HepG2 (cell line): ENCODE measurements at regions not wholly inside any gene's neighbourhood (a gene's known extent, or its start where the extent isn't known, plus 50 kb on each side); places are given as distances from the start of the nearest gene placed in this dataset.

Experiments used
- ATAC-seq: fragments of 200-7000 bp; cut with Tn5 transposase; 3 replicates; pipeline ENCODE4 v1.9.1; 2020; ENCODE audit warnings: mild to moderate bottlenecking, moderate library complexity
- BruUV-seq: library from RNA; stranded (reverse); fragments of 400-500 nt; replicated peaks from 2 replicates; lab custom pipeline; 2021; lab: Mats Ljungman, UMichigan
- CTCF ChIA-PET: fragments of 300-600 bp; formaldehyde crosslinking; extraction: SDS; loops from one replicate; lab custom pipeline; 2021; ENCODE audit warnings: low total read pairs, inconsistent platforms, low intra/inter-chr PET ratio; lab: Yijun Ruan, JAX
- POLR2A ChIA-PET: fragments of 350-600 bp; sonication (Branson Sonifier 250); formaldehyde crosslinking; loops from one replicate; lab custom pipeline; 2020; ENCODE audit warnings: antibody characterized with exemption, inconsistent platforms; lab: Yijun Ruan, JAX
- DNase-seq: peaks from one replicate; pipeline ENCODE4 v3.0.0-alpha.2; 2015; ENCODE audit warnings: low spot score
- FAIRE-seq: peaks from 3 replicates; lab custom pipeline; 2011; peaks lifted over from hg19 to GRCh38; lab: Jason Lieb, UNC
- H2AFZ ChIP-seq: one replicate; pipeline ENCODE4 v1.6.1; 2011; ENCODE audit warnings: low read length, inconsistent platforms
- H3K27ac ChIP-seq: fragments of 300-600 bp; 3 replicates; pipeline ENCODE4 v1.8.0; 2011; ENCODE audit warnings: mixed run types, mild to moderate bottlenecking, mixed read lengths, low read length, inconsistent platforms; ENCODE audit not compliant: insufficient read depth; ENCODE audit errors: extremely low read length
- H3K27me3 ChIP-seq, 2 experiments: fragments of 200-600 bp in 1 of 2; 2 replicates in 1 of 2; 3 replicates in 1 of 2; pipeline versions ENCODE4 v1.6.0 to v1.8.0; 2011; ENCODE audit warnings: low read length in 2 of 2, mild to moderate bottlenecking in 2 of 2, moderate library complexity in 2 of 2, inconsistent platforms in 1 of 2; ENCODE audit not compliant: insufficient read depth in 2 of 2, control insufficient read depth in 1 of 2
- H3K36me3 ChIP-seq, 2 experiments: fragments of 200-600 bp in 1 of 2; replicated peaks in 1 of 2; 2 replicates in 1 of 2; 3 replicates in 1 of 2; pipeline versions ENCODE4 v1.5.1 to v1.8.0; 2011; ENCODE audit warnings: low read length in 2 of 2, inconsistent platforms in 1 of 2; ENCODE audit not compliant: insufficient read depth in 2 of 2, control insufficient read depth in 1 of 2
- H3K4me1 ChIP-seq: 2 replicates; pipeline ENCODE4 v1.5.1; 2012; ENCODE audit warnings: low read length, inconsistent platforms; ENCODE audit not compliant: insufficient read depth
- H3K4me2 ChIP-seq: 2 replicates; pipeline ENCODE4 v1.6.0; 2011; ENCODE audit warnings: low read depth, low read length, inconsistent platforms
- H3K4me3 ChIP-seq, 3 experiments: fragments of 200-600 bp in 1 of 3; sonication (generic), shearing (Covaris generic) in 1 of 3; replicated peaks in 1 of 3; 2 replicates each; pipeline ENCODE4 v1.5.1; 2011 to 2016; ENCODE audit warnings: low read length in 3 of 3, inconsistent platforms in 2 of 3, low read depth in 2 of 3, mild to moderate bottlenecking in 2 of 3, control low read depth in 1 of 3, mixed read lengths in 1 of 3; ENCODE audit not compliant: insufficient read depth in 1 of 3
- H3K79me2 ChIP-seq: one replicate; pipeline ENCODE4 v1.6.1; 2011; ENCODE audit warnings: low read length, inconsistent platforms; ENCODE audit not compliant: insufficient read depth
- H3K9ac ChIP-seq: 2 replicates; pipeline ENCODE4 v1.6.0; 2011; ENCODE audit warnings: mild to moderate bottlenecking, low read depth, low read length, inconsistent platforms; ENCODE audit not compliant: insufficient read depth
- H3K9me3 ChIP-seq: 2 replicates; pipeline ENCODE4 v1.5.1; 2012; ENCODE audit warnings: mild to moderate bottlenecking, low read length
- H4K20me1 ChIP-seq: 2 replicates; pipeline ENCODE4 v1.6.0; 2011; ENCODE audit warnings: inconsistent platforms, mild to moderate bottlenecking, low read length, moderate library complexity; ENCODE audit not compliant: insufficient read depth
- ZBTB38 ChIP-seq: sonication (generic); formaldehyde crosslinking; IDR thresholded peaks from 2 replicates; pipeline ENCODE4 v1.5.1; 2020; ENCODE audit warnings: mild to moderate bottlenecking, missing genetic modification reagents
- ZMYM3 ChIP-seq: sonication (generic); formaldehyde crosslinking; IDR thresholded peaks from 2 replicates; pipeline ENCODE4 v1.5.1; 2020; ENCODE audit warnings: mild to moderate bottlenecking, missing genetic modification reagents
- ZNF292 ChIP-seq: sonication (generic); formaldehyde crosslinking; IDR thresholded peaks from 2 replicates; pipeline ENCODE4 v1.8.1; 2022; ENCODE audit warnings: mild to moderate bottlenecking, low read depth, missing genetic modification reagents, borderline replicate concordance
- ZNF816 ChIP-seq: sonication (generic); formaldehyde crosslinking; IDR thresholded peaks from 2 replicates; pipeline ENCODE4 v1.8.0; 2022; ENCODE audit warnings: missing genetic modification reagents, mild to moderate bottlenecking, borderline replicate concordance
- WGBS: methylation state at CpG from one replicate; pipeline ENCODE4 v1.1.6; 2017; ENCODE audit warnings: low lambda C conversion rate; 5-methylcytosine and 5-hydroxymethylcytosine counted together
- in situ Hi-C: cut with HindIII; loops from 2 replicates; pipeline ENCODE4 v1.10.0; 2017; ENCODE audit warnings: low pct_unique_long_range_greater_than_20kb; ENCODE audit not compliant: extremely low pct_ligation_motif_present
- intact Hi-C: fragments of 100-400 bp; cut with micrococcal nuclease; formaldehyde crosslinking; loops from one replicate; pipeline ENCODE4 v1.10.0; 2022; ENCODE audit not compliant: unreplicated experiment
- TF ChIP-seq, protein P1 (sequence below): sonication (generic); formaldehyde crosslinking; IDR thresholded peaks from 2 replicates; pipeline ENCODE4 v1.9.0; 2021; ENCODE audit warnings: missing genetic modification reagents, borderline replicate concordance

- TF ChIP-seq, protein P1, sequence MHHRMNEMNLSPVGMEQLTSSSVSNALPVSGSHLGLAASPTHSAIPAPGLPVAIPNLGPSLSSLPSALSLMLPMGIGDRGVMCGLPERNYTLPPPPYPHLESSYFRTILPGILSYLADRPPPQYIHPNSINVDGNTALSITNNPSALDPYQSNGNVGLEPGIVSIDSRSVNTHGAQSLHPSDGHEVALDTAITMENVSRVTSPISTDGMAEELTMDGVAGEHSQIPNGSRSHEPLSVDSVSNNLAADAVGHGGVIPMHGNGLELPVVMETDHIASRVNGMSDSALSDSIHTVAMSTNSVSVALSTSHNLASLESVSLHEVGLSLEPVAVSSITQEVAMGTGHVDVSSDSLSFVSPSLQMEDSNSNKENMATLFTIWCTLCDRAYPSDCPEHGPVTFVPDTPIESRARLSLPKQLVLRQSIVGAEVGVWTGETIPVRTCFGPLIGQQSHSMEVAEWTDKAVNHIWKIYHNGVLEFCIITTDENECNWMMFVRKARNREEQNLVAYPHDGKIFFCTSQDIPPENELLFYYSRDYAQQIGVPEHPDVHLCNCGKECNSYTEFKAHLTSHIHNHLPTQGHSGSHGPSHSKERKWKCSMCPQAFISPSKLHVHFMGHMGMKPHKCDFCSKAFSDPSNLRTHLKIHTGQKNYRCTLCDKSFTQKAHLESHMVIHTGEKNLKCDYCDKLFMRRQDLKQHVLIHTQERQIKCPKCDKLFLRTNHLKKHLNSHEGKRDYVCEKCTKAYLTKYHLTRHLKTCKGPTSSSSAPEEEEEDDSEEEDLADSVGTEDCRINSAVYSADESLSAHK (CRISPR knock-in tag) = no peak
These were observed 319.7 kb downstream of the CXCL12 start (continued) for GRCh38 chr10:44064987-44065787.

GRCh38 chr10:44064317-44064716 is 320.6 kb downstream of the CXCL12 start:
- no peak overlapping the region for H3K9ac ChIP-seq
- no peaks in the 10 kb centered on the region for H4K20me1 ChIP-seq
- no peak overlapping the region for H3K4me3 ChIP-seq
- 69% methylated on average over 3 of the region's 8 CpGs for WGBS
- ATAC-seq (no peak), FAIRE-seq (no peak)
- H3K9me3 ChIP-seq = no peaks in the 10 kb centered on the region
- no peaks in the 10 kb centered on the region for H3K79me2 ChIP-seq
- H3K27me3 ChIP-seq = 0 out of 5 replicates have a peak, but pooled peaks cover 0 to 3% of the 10 kb centered on the region in 2 experiments
- intact Hi-C loops = no loop called here
- TF ChIP-seq ZNF816 (CRISPR knock-in tag) = no peak
- TF ChIP-seq ZBTB38 (CRISPR knock-in tag) = no peak
- TF ChIP-seq ZMYM3 (CRISPR knock-in tag) = no peak
- no peak for TF ChIP-seq ZNF292 (CRISPR knock-in tag)
- TF ChIP-seq, all 625 proteins: peak for 0
- H3K36me3 ChIP-seq = no peaks in the 10 kb centered on the region
- no peak for DNase-seq
- in situ Hi-C loops = no loop called here
- BruUV-seq = no TSS peak
- no peak overlapping the region for H2AFZ ChIP-seq
- CTCF ChIA-PET = no interaction called here
- no peak overlapping the region for H3K4me2 ChIP-seq
- H3K4me1 ChIP-seq = peaks cover 9% of the 10 kb centered on the region; the same call in 1 of the 2 replicates
- POLR2A ChIA-PET = no interaction called here
- H3K27ac ChIP-seq = no peak overlapping the region
